HepG2 (cell line): ENCODE measurements at regions not wholly inside any gene's neighbourhood (a gene's known extent, or its start where the extent isn't known, plus 50 kb on each side); places are given as distances from the start of the nearest gene placed in this dataset.
A peak's percentile ranks its signal among the peaks of the same experiment; 100 is the strongest.
"Not testable (repeated sequence)": the region's sequence is repeated elsewhere in the genome, so short reads cannot be mapped to it uniquely, and the experiment has no call there.

Experiments used
- ATAC-seq: fragments of 200-7000 bp; cut with Tn5 transposase; 3 replicates; pipeline ENCODE4 v1.9.1; 2020; ENCODE audit warnings: mild to moderate bottlenecking, moderate library complexity
- BruUV-seq: library from RNA; stranded (reverse); fragments of 400-500 nt; replicated peaks from 2 replicates; lab custom pipeline; 2021; lab: Mats Ljungman, UMichigan
- CTCF ChIA-PET: fragments of 300-600 bp; formaldehyde crosslinking; extraction: SDS; loops from one replicate; lab custom pipeline; 2021; ENCODE audit warnings: low total read pairs, inconsistent platforms, low intra/inter-chr PET ratio; lab: Yijun Ruan, JAX
- POLR2A ChIA-PET: fragments of 350-600 bp; sonication (Branson Sonifier 250); formaldehyde crosslinking; loops from one replicate; lab custom pipeline; 2020; ENCODE audit warnings: antibody characterized with exemption, inconsistent platforms; lab: Yijun Ruan, JAX
- DNase-seq: peaks from one replicate; pipeline ENCODE4 v3.0.0-alpha.2; 2015; ENCODE audit warnings: low spot score
- FAIRE-seq: peaks from 3 replicates; lab custom pipeline; 2011; peaks lifted over from hg19 to GRCh38; lab: Jason Lieb, UNC
- H2AFZ ChIP-seq: one replicate; pipeline ENCODE4 v1.6.1; 2011; ENCODE audit warnings: low read length, inconsistent platforms
- H3K27ac ChIP-seq: fragments of 300-600 bp; 3 replicates; pipeline ENCODE4 v1.8.0; 2011; ENCODE audit warnings: mixed run types, mild to moderate bottlenecking, mixed read lengths, low read length, inconsistent platforms; ENCODE audit not compliant: insufficient read depth; ENCODE audit errors: extremely low read length
- H3K27me3 ChIP-seq, 2 experiments: fragments of 200-600 bp in 1 of 2; 2 replicates in 1 of 2; 3 replicates in 1 of 2; pipeline versions ENCODE4 v1.6.0 to v1.8.0; 2011; ENCODE audit warnings: low read length in 2 of 2, mild to moderate bottlenecking in 2 of 2, moderate library complexity in 2 of 2, inconsistent platforms in 1 of 2; ENCODE audit not compliant: insufficient read depth in 2 of 2, control insufficient read depth in 1 of 2
- H3K36me3 ChIP-seq, 2 experiments: fragments of 200-600 bp in 1 of 2; replicated peaks in 1 of 2; 2 replicates in 1 of 2; 3 replicates in 1 of 2; pipeline versions ENCODE4 v1.5.1 to v1.8.0; 2011; ENCODE audit warnings: low read length in 2 of 2, inconsistent platforms in 1 of 2; ENCODE audit not compliant: insufficient read depth in 2 of 2, control insufficient read depth in 1 of 2
- H3K4me1 ChIP-seq: 2 replicates; pipeline ENCODE4 v1.5.1; 2012; ENCODE audit warnings: low read length, inconsistent platforms; ENCODE audit not compliant: insufficient read depth
- H3K4me2 ChIP-seq: 2 replicates; pipeline ENCODE4 v1.6.0; 2011; ENCODE audit warnings: low read depth, low read length, inconsistent platforms
- H3K4me3 ChIP-seq, 3 experiments: fragments of 200-600 bp in 1 of 3; sonication (generic), shearing (Covaris generic) in 1 of 3; replicated peaks in 1 of 3; 2 replicates each; pipeline ENCODE4 v1.5.1; 2011 to 2016; ENCODE audit warnings: low read length in 3 of 3, inconsistent platforms in 2 of 3, low read depth in 2 of 3, mild to moderate bottlenecking in 2 of 3, control low read depth in 1 of 3, mixed read lengths in 1 of 3; ENCODE audit not compliant: insufficient read depth in 1 of 3
- H3K79me2 ChIP-seq: one replicate; pipeline ENCODE4 v1.6.1; 2011; ENCODE audit warnings: low read length, inconsistent platforms; ENCODE audit not compliant: insufficient read depth
- H3K9ac ChIP-seq: 2 replicates; pipeline ENCODE4 v1.6.0; 2011; ENCODE audit warnings: mild to moderate bottlenecking, low read depth, low read length, inconsistent platforms; ENCODE audit not compliant: insufficient read depth
- H3K9me3 ChIP-seq: 2 replicates; pipeline ENCODE4 v1.5.1; 2012; ENCODE audit warnings: mild to moderate bottlenecking, low read length
- H4K20me1 ChIP-seq: 2 replicates; pipeline ENCODE4 v1.6.0; 2011; ENCODE audit warnings: inconsistent platforms, mild to moderate bottlenecking, low read length, moderate library complexity; ENCODE audit not compliant: insufficient read depth
- FOSL2 ChIP-seq: sonication (generic); formaldehyde crosslinking; IDR thresholded peaks from 2 replicates; pipeline ENCODE4 v1.4.0; 2020; ENCODE audit warnings: missing genetic modification reagents
- NFKB2 ChIP-seq: sonication (generic); formaldehyde crosslinking; IDR thresholded peaks from 2 replicates; pipeline ENCODE4 v1.4.0; 2020; ENCODE audit warnings: missing genetic modification reagents, borderline replicate concordance
- WGBS: methylation state at CpG from one replicate; pipeline ENCODE4 v1.1.6; 2017; ENCODE audit warnings: low lambda C conversion rate; 5-methylcytosine and 5-hydroxymethylcytosine counted together
- in situ Hi-C: cut with HindIII; loops from 2 replicates; pipeline ENCODE4 v1.10.0; 2017; ENCODE audit warnings: low pct_unique_long_range_greater_than_20kb; ENCODE audit not compliant: extremely low pct_ligation_motif_present
- intact Hi-C: fragments of 100-400 bp; cut with micrococcal nuclease; formaldehyde crosslinking; loops from one replicate; pipeline ENCODE4 v1.10.0; 2022; ENCODE audit not compliant: unreplicated experiment
- TF ChIP-seq, protein P1 (sequence below): IDR thresholded peaks from 2 replicates; pipeline ENCODE4 v1.4.0; 2020; ENCODE audit warnings: mild to moderate bottlenecking, missing genetic modification reagents
- TF ChIP-seq, protein P2 (sequence below): sonication (generic); formaldehyde crosslinking; IDR thresholded peaks from 2 replicates; pipeline ENCODE4 v1.8.0; 2022; ENCODE audit warnings: mild to moderate bottlenecking, missing genetic modification reagents, moderate library complexity

DNA sequence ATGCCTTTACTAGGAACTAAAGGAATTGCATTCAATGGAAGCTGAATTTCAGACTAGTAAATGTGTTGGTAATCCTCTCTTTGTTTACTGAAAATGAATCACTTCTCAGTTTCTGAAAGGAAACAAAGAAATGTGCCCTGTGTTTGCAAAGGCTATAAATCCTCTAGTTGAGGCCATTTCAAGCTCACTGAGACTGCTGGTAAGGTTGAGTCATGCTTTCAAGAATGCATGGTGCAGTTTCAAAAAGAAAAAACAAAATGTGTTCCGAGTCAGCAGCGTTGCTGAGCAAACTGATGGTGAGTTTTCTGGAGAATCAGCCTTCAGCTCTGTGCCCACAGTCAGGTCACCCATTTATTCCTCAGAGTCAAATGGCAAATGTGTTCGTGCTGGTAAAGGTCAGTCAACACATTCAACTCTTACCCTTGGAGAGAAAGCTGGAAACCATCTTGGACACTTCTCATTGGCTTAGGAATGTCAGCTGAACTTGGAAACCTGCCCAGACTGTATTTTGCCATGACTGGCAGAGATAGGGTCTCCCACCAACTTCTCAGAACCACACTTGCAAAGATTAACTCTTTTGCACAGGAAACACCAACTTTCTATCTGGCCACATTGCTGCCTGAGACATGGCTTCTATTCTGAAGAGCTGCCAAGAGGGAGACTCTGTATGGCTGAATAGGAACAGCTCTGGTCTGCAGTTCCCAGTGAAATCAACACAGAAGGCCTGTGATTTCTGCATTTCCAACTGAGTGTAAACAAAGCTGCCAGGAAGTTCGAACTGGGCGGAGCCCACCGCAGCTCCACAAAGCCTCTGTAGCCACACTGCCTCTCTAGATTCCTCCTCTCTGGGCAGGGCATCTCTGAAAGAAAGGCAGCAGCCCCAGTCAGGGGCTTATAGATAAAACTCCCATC lies 484.4 kb downstream of the ATP23 start (continued):
- TF ChIP-seq, protein P1, sequence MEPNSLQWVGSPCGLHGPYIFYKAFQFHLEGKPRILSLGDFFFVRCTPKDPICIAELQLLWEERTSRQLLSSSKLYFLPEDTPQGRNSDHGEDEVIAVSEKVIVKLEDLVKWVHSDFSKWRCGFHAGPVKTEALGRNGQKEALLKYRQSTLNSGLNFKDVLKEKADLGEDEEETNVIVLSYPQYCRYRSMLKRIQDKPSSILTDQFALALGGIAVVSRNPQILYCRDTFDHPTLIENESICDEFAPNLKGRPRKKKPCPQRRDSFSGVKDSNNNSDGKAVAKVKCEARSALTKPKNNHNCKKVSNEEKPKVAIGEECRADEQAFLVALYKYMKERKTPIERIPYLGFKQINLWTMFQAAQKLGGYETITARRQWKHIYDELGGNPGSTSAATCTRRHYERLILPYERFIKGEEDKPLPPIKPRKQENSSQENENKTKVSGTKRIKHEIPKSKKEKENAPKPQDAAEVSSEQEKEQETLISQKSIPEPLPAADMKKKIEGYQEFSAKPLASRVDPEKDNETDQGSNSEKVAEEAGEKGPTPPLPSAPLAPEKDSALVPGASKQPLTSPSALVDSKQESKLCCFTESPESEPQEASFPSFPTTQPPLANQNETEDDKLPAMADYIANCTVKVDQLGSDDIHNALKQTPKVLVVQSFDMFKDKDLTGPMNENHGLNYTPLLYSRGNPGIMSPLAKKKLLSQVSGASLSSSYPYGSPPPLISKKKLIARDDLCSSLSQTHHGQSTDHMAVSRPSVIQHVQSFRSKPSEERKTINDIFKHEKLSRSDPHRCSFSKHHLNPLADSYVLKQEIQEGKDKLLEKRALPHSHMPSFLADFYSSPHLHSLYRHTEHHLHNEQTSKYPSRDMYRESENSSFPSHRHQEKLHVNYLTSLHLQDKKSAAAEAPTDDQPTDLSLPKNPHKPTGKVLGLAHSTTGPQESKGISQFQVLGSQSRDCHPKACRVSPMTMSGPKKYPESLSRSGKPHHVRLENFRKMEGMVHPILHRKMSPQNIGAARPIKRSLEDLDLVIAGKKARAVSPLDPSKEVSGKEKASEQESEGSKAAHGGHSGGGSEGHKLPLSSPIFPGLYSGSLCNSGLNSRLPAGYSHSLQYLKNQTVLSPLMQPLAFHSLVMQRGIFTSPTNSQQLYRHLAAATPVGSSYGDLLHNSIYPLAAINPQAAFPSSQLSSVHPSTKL = peak; percentile 31
- TF ChIP-seq NFKB2 (CRISPR knock-in tag) = no peak
- TF ChIP-seq, protein P2, sequence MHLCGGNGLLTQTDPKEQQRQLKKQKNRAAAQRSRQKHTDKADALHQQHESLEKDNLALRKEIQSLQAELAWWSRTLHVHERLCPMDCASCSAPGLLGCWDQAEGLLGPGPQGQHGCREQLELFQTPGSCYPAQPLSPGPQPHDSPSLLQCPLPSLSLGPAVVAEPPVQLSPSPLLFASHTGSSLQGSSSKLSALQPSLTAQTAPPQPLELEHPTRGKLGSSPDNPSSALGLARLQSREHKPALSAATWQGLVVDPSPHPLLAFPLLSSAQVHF (CRISPR knock-in tag) = no peak
- peak; percentile 83 for TF ChIP-seq FOSL2 (CRISPR knock-in tag)

DNA sequence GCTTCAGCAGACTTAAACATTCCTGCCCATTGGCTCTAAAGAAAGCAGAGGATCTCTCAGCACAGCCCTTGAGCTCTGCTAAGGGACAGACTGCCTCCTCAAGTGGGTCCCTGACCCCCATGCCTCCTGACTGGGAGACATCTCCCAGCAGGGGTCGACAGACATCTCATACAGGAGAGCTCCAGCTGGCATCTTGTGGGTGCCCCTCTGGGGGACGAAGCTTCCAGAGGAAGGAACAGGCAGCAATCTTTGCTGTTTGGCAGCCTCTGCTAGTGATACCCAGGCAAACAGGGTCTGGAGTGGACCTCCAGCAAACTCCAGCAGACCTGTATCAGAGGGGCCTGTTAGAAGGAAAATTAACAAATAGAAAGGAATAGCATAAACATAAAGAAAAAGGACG lies 485.1 kb downstream of the ATP23 start:
- ATAC-seq, CTCF ChIA-PET, H3K4me2 ChIP-seq, H3K36me3 ChIP-seq, H3K9ac ChIP-seq, H3K4me1 ChIP-seq, FAIRE-seq, BruUV-seq, H3K9me3 ChIP-seq, H3K79me2 ChIP-seq, H3K27me3 ChIP-seq, H2AFZ ChIP-seq, DNase-seq, H3K27ac ChIP-seq, H3K4me3 ChIP-seq, intact Hi-C loops, H4K20me1 ChIP-seq: not testable (repeated sequence)
- 65% methylated on average over 2 of the region's 3 CpGs for WGBS
- POLR2A ChIA-PET = interaction anchor here (1.2 kb wide), 1 partner anchor 13 kb away, joined by 3 read pairs; no protein-coding TSS in a partner anchor
- in situ Hi-C loops = loop anchor here (25.0 kb wide), 1 partner anchor 439 kb away; no protein-coding TSS in a partner anchor
